HK-2 (cell line): ENCODE measurements at regions not wholly inside any gene's neighbourhood (a gene's known extent, or its start where the extent isn't known, plus 50 kb on each side); places are given as distances from the start of the nearest gene placed in this dataset.

Source experiments
- DNase-seq: peaks from one replicate; pipeline ENCODE4 v3.0.0-alpha.2; 2018; ENCODE audit not compliant: unreplicated experiment

DNA sequence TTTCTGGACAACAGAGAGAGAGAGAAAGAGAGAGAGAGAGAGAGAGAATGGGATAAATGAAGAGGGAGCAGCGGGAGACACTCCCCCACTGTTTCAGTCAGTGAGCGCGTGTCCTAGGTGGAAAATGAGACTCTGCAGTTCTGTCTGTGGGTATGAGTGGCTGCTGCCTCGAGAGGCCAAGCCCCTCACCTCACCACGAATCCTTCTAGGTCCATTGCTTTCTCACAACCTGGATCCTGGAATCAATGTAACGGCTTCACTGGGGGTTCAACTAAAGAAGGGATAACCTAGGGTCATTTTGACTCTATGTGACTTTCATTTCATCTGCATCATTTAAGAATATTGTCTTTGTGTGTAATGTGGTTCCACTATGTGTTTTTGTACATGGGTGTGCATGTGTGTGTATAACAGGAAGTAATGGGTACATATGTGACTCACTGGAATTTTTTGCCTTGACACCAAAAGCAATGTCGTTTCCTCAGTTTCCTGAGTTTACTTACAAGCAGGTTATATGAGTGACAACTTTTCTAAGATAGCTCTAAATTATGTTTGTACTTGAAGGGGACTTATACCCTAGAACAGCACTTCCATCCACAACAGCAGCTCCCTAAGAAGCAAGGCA is 221.4 kb upstream of the TRIB2 start:
- DNase-seq = no peak

DNA sequence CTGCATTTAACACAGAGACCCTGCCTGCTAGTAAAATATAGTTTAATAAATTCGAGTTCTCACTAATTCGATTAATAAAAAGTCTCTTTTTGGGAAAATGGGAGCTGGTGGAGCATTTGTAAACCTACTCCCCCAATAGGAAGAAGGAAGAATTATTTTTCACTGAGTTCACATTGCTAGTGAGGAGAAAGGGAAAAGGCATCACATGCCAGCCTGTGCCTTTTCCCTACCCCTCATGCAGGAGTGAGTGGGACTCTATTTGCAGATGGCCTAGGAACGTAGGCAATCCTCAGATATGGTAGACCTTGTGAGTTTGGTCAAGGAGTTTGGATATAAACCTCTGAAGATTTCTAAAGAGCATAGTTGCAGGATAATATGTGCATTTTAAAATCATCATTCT is 218.4 kb upstream of the TRIB2 start:
- no peak for DNase-seq

DNA sequence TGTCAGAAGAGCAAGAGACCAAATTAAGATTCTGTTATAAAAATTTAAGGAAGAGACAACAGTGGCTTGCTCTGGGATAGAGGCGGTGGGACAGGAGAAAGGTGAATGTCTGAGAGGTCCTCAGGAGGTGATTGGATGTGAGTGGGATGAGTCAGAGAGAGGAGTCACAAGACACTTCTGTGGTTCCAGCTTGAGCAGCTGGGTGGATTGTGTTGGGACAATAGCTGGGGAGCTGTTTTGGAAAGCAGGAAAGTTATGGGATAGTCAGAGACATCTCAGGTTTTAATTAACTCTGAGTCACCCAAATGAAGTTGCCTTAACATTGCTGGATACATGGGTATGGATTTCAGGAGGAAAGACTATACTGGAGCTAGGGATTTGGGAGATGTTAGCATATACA is 218.0 kb upstream of the TRIB2 start:
- no peak for DNase-seq

DNA sequence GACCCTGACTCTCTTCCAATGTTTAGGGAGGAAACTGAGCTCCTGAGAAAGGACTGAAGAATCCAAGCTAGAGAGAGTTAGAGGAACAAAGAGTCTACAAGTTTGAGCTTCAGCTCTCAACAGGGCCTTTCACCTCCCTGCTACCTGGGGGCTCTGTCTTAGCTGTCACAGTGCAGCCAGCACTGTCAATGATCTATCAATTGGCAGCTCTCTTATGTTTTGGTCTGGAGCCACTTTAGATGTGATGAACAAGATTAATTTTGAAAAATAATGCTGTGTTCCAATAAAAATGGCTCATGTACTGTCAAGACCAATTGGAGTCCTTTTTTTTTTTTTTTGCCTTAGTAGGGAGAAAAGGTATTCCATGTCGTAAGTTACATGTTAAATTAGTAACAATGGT is 215.8 kb upstream of the TRIB2 start:
- no peak for DNase-seq

DNA sequence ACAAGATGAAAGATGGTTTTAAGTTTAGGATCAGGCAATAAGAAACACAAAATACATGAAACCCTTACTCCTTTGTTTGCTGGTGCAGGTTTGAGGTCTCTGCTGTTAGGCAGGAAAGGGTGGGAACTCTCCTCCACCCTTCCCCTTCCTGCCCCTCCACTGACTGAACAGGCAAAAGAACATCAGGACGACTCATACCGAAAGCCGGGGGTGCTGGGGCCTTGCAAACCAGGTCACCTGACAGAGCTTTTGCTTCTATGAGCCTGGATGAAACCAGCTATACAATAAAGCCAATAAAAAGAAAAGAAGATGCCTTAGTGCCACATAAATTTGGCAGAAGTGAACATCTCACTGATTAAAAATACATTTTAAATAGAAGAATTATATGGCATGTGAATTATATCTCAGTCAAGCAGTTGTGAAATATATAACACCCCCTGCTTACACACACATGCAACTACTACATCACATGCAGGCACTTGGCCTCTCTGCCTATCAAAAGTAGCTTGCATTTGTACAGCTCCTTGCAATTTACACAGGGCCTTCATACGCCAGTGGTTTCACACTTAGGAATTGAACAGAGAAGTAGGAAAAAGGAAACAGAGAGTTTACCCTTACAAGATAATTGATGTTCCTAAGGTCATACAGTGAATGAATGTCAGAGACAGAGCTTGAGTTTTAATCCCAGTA is 215.1 kb upstream of the TRIB2 start:
- no peak for DNase-seq

DNA sequence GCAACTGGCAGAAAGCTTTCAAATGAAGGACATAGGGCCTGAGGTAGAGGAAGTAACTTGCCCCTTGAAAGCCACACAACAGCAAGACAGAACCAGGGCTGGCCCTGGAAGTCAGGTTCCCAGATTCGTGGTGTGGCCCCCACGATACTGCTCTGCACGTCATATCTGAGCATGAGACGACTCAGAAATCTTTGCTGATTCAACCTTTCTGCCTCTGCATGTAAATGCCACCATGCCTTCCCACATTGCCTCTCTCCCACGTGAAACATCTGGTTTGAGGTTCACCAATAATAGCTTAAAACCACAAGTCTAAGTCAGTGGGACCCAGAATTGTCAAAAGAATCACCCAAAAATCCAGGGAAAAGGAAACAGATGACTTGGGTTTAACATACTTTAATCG is 214.0 kb upstream of the TRIB2 start:
- DNase-seq = no peak

DNA sequence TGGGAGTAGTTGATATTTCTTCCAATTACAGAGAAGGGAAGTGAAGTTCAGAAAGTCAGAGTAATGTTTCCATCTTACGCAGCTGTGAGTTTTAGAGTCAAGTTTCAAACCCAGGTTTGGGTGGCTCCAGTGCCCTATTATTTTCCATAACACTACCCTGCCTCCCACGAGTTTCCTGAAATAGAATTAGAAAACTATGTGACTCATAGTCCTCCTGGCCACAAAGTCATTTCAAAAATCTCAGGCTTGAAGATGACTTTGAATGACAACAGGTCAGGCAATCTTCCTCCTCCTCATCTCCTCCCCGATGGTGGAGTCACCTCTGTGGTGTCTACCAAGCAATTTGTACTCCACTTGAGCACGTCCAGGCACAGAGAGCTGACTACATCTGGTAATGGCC is 212.3 kb upstream of the TRIB2 start:
- no peak for DNase-seq

DNA sequence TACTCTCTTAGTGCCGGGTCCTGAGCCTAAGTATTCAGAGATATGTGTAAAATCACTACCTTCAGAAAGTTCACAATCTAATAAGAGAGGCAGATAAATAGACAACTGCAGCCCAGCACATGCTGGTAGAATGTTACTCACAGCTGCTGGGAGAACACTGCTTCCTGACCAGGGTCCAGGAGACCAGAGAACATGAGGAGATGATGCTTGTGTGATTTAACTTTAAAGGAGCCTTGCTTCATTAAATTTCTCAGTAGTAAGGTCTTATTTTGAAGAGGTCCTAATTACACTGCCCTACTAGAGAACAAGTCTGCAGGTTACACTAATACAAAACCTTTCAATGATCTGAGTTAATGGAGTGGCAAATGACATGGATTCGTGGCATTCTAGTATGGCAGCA is 209.9 kb upstream of the TRIB2 start:
- DNase-seq = no peak

DNA sequence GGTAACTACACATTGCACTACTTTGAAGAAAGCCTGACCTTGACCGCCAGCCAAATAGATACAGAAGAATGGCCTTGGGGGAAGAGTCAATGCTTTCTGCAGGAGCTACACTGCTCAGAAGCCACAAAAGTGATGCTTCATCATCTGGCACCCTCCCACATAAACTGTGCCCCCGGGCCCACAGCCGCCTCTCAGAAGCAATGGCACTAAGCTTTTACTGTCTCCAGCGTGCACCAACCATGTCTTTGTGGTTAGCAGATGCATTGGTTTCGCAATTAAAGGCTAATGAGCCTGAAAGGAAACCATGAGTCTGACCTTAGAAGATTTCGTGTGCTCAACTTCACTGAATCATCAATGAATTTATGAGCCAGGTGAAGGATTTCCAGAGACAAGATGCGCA is 209.4 kb upstream of the TRIB2 start:
- peak; percentile 55 for DNase-seq

DNA sequence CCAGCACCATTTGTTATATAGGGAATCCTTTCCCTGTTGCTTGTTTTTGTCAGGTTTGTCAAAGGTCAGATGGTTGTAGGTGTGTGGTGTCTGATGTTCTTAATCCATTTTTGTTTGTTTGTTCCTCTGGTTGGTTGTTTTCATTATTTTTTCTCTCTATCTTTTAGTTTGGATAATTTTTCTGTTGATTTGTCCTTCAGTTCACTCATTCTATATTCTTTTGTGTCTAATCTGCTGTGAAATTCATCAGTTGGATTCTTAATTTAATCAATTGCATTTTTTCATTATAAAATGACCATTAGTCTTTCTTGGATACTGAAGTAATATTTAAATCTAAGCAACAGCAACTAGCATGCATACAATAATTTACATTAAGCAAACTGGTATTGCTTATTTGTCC is 206.7 kb upstream of the TRIB2 start:
- no peak for DNase-seq

DNA sequence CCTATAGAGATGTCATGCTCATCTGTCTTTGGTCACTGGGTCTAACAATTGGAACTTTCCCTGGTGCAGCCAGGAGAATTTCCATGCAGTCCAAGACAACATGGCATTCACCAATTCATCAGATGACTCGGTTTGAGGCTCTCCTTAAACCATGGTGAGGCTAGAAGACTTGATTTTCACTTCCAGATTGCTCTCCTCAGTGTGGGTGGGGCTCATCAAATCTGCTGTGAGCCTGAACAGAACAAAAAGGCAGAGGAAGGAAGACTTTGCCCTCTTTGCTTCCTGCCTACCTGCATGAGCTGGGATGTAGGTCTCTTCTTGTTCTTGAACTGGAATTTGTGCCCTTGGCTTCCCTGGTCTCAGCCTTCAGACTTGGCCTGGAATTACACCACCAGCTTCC is 203.4 kb upstream of the TRIB2 start:
- no peak for DNase-seq

DNA sequence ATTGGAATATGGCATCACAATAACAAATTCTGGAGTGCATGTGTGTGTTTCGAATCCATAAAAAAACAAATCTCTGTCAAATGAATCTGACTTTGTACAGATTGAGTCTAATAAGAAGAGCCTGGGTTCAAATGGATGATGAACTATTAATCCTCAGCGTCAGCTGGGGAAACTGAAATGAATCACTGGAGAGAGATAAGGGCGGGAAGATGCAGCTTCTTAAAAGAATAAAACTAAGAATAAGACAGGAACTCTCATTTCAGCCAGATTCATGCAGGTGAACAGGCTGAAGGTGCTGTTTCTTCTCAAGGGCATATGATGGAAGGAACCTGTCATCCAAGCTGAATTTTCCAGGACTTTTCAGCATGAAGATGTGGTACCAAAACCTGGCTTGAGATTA is 202.6 kb upstream of the TRIB2 start:
- no peak for DNase-seq

DNA sequence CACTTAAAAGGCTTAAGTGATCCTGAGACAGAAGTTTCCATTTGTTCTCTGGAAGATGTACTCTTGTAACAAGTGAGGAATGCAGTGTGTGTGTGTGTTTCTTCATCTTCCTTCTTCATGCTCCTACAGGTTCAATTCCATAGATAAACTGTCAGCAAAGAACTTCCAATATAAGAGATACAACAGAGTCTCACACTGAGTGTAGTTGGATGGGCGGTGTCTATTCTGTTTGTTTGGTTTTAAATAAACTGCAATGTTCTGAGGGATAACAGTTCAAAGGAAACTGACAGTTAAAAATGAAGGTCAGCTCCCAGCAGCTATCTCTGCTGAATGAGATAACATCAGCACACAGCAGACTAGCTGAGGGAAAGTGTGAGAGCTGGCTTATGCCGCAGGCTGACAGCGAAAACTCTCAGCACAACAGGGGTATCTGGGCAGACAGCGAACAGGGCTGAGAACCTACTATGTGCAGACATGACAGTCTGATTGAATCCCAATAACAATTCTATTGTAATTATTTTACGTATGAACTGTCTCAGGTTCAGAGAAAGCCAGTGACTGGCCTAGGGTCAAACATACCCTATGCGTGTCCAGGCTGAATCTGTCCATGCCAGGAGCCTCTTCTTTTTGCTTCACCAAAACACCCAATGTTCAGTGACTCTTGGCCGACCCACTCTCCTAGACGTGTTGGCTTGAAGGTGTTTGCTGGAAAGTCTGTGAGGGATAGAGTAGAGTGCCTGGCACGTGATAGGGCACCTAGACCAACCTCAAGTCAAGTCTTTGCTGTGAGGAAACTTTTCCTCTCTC is 201.9 kb upstream of the TRIB2 start:
- DNase-seq = no peak

DNA sequence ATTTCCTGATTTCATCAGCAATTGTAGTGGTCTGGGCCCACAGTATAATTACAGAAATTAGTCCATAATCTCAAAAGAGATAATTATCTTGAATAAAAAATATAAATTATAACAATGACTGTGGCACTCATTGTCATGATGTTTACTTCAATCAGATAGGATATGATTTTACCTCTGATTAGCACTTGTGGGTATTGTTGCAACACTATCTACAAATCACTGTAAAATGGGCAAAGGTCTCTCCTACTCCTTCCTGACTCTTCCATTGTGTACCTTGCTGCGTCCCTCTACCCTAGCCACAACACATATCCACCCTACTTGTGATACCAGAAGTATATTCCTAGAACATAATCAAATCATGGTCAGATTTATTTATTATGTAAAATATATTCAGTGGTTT is 200.9 kb upstream of the TRIB2 start:
- DNase-seq = no peak

DNA sequence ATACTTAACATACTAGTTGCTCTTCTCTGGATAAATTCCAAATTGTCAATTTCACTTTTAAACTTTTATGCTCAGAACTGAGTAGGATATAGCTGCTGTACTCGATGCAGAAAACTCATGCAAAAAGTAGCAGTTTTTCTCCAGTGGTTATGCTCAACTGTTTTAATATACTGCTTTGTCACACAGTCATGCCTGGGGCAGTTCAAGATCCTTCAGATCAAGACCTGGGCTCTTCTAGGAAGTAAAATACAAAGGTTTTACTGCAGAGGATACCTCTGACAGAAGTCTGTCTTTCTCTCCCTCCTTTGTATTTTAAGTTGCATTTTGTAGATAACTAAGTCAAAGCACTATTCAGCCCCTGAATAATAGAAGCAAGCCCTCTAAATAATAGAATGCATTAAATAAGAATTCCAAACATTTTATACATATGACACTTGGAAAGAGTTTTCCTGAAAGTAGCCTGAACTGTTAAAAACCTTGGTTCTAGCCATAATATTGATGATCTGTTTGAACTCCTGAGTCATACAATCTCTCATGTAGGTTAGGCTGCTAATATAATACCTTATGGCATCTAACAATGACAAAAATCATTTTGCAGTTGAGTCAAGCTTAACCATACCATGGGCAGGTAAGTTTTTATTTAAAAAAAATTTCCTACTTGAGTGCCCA is 183.3 kb upstream of the TRIB2 start:
- DNase-seq = no peak

DNA sequence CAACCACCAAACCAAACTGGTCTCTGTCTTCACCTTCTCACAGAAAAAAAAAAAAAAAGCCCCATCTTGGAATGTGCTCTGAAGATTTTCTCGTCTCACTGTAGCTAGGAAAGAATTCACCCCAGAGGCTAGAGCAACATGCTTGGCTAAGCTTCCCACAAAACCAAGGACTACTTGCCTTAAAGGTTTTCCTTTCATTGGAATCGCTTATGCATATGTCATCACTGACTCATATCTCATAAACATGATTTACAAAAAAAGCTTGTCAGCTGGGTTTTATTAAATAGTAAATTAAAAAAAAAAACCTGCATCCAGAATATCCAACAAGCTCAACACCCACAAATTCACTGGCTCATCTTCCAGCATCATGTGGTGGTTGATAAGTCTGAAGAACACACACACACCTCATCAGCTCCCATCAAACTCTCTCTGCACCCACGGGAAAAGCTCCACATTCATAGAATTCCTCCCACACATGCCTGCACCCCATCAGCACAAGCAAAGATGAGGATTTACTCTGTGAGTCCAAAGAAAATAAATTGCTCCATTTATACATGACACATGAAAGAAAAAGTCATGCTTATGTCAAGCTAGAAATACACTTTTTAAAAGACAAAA is 182.0 kb upstream of the TRIB2 start:
- no peak for DNase-seq

DNA sequence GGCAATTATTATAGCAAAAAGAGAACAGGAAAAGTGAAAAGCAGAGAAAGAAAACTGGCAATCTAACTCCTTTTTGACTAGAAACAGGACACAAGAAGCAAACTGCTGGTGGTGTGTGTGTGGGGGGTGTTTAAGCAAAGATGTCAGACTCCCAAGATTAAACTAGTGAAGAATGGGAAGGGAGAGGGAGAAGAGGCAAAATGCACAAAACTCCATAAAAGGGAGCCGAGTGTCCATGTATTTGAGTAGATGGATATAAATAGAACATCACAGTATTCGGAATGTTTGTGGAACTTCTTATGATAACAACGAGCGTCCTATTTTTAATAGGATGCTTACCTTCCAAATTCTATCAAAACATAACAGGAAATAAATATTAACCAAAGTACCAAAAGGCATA is 179.8 kb upstream of the TRIB2 start:
- DNase-seq = no peak

DNA sequence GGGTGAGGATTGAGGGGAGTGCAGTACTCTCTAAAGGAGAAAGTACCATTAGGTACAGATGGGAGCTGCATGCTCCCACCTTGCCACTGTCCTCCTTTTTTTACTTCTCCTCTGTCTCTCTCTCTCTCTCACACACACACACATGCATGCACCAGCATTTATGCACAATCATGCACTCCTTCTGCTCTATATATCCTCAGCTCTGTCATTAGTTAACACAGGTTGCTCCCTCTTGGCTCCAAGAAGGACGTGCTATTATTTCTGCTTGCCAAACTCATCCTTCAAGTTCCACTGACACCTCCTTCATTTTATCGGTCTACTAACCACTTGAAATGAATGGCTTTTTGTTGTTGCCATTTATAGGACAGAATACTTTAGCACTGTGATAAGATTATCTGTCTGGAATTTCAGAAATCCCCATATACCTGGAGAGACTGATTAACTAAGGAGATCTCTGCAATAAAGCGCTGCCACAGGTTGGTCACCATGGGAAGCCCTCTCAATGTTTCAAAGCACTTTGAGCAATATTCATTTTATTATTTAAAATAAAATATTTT is 178.5 kb upstream of the TRIB2 start:
- no peak for DNase-seq

DNA sequence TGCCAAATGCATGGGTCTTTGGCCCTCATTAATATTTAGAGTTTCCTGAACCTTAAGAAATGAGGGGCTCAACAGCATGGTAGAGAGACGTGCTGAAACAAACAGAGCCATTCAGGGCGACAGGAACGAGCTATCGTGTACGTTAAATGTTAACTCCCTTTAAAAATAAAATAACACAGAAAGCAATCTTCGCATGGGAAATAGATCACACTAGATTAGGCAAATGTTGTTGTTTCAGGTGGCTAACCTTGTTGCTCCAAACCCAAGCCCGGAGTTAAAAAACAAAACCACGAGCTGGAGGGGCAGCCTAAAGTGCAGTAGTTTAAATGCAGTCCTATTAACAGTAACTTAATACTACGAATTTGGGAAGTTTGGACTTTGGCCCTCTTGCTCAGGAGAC is 177.4 kb upstream of the TRIB2 start:
- no peak for DNase-seq

DNA sequence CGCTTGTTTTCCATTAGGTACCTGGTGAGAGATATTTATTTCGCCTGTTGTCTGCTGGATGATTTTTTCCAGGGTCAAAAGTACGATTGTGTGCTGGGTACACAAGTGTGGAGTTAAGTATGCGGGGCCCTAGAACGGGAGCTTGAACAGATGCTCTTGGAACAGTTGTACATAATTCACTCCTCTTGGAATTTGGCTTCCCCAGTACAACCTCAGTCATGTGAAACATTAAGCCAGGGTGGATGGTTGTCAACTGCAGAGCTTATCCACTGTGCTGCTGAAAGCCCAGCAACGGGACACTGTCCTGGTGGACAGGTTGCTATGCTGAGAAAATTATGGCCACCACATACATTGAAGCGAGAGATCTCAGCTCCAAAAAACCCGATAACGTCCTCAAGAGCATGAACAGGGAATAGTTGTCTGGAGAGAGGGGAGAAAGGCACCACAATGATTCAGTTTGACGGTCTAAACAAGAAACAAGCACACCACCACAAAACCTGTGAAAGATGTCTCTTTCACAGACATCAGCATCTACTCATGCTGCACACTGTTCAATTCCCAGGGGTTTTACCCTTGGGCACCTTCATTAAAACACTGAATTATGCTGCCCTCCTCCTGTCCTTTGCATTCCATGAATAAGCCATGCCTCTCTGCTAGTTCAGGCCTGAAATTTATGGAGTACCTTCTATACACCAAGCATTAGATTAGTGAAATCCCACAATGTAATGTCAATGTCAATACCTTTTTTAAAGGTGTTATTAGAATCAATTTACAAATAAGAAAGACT is 176.8 kb upstream of the TRIB2 start:
- DNase-seq = no peak
